ENCODE measurements at regions not wholly inside any gene's neighbourhood (a gene's known extent, or its start where the extent isn't known, plus 50 kb on each side); places are given as distances from the start of the nearest gene placed in this dataset.
A peak's percentile ranks its signal among the peaks of the same experiment; 100 is the strongest.

- 20% methylated on average over 1 of the region's 1 CpG for WGBS (ENCODE audit: low lambda C conversion rate)
- DNase-seq (ENCODE audit: low spot score) (no peak), FAIRE-seq (no peak), ATAC-seq (peak; percentile 36; the same call in 2 of the 3 replicates)
- no peaks in the 10 kb centered on the region for H3K4me1 ChIP-seq (ENCODE audit: insufficient read depth, low read length)
- no peaks in the 10 kb centered on the region for H3K27me3 ChIP-seq (ENCODE audit: control insufficient read depth in 1 of 2, insufficient read depth in 2 of 2, low read length in 2 of 2)
- intact Hi-C loops (cut with micrococcal nuclease; ENCODE audit: unreplicated experiment): no loop called here
- no peak overlapping the region for H3K4me3 ChIP-seq (replicated peaks in 1 of 3; ENCODE audit: insufficient read depth in 1 of 3, low read depth in 2 of 3, low read length in 3 of 3)
- ChIA-PET POLR2A (no interaction called here), CTCF (ENCODE audit: low intra/inter-chr PET ratio, low total read pairs) (no interaction called here)
- H3K36me3 ChIP-seq (replicated peaks in 1 of 2; ENCODE audit: control insufficient read depth in 1 of 2, insufficient read depth in 2 of 2, low read length in 2 of 2): no peaks in the 10 kb centered on the region
- H3K9ac ChIP-seq (ENCODE audit: insufficient read depth, low read depth, low read length): no peak overlapping the region
- H3K9me3 ChIP-seq (ENCODE audit: low read length): no peaks in the 10 kb centered on the region
- H4K20me1 ChIP-seq (ENCODE audit: insufficient read depth, low read length): no peaks in the 10 kb centered on the region
- no TSS peak for BruUV-seq (replicated peaks)
- in situ Hi-C loops (cut with HindIII; ENCODE audit: extremely low pct_ligation_motif_present, low pct_unique_long_range_greater_than_20kb): loop anchor here (25.0 kb wide), 1 partner anchor 1305 kb away; no protein-coding TSS in a partner anchor
- H3K4me2 ChIP-seq (ENCODE audit: low read depth, low read length): no peak overlapping the region
- H2AFZ ChIP-seq (ENCODE audit: low read length): no peak overlapping the region
- H3K27ac ChIP-seq (ENCODE audit: extremely low read length, insufficient read depth, low read length): no peak overlapping the region
- H3K79me2 ChIP-seq (ENCODE audit: insufficient read depth, low read length): no peaks in the 10 kb centered on the region
- TF ChIP-seq HOMEZ (CRISPR knock-in tag; IDR thresholded peaks at IDR 0.05; ENCODE audit: low read depth) (no peak), ZMYM2 (CRISPR knock-in tag; IDR thresholded peaks at IDR 0.05) (no peak), ZBTB21 (CRISPR knock-in tag; IDR thresholded peaks at IDR 0.05) (no peak), MED8 (CRISPR knock-in tag; IDR thresholded peaks at IDR 0.05; ENCODE audit: insufficient replicate concordance) (no peak), ZNF331 (CRISPR knock-in tag; IDR thresholded peaks at IDR 0.05) (no peak), DZIP1 (CRISPR knock-in tag; IDR thresholded peaks at IDR 0.05) (no peak), TRIM22 (IDR thresholded peaks at IDR 0.05) (no peak), NFE2 (CRISPR knock-in tag; IDR thresholded peaks at IDR 0.05) (no peak), ZNF883 (CRISPR knock-in tag; IDR thresholded peaks at IDR 0.05; ENCODE audit: not compliant biosample characterization) (no peak), BRCA1 (CRISPR knock-in tag; IDR thresholded peaks at IDR 0.05) (no peak), TMF1 (CRISPR knock-in tag; IDR thresholded peaks at IDR 0.05; ENCODE audit: low read depth) (no peak), HNRNPH1 (optimal IDR thresholded peaks at IDR 0.05; ENCODE audit: low read depth, low read length) (no peak)
- TF ChIP-seq, protein P1, sequence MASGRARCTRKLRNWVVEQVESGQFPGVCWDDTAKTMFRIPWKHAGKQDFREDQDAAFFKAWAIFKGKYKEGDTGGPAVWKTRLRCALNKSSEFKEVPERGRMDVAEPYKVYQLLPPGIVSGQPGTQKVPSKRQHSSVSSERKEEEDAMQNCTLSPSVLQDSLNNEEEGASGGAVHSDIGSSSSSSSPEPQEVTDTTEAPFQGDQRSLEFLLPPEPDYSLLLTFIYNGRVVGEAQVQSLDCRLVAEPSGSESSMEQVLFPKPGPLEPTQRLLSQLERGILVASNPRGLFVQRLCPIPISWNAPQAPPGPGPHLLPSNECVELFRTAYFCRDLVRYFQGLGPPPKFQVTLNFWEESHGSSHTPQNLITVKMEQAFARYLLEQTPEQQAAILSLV (CRISPR knock-in tag; IDR thresholded peaks at IDR 0.05; ENCODE audit: borderline replicate concordance): no peak
- TF ChIP-seq, protein P2, sequence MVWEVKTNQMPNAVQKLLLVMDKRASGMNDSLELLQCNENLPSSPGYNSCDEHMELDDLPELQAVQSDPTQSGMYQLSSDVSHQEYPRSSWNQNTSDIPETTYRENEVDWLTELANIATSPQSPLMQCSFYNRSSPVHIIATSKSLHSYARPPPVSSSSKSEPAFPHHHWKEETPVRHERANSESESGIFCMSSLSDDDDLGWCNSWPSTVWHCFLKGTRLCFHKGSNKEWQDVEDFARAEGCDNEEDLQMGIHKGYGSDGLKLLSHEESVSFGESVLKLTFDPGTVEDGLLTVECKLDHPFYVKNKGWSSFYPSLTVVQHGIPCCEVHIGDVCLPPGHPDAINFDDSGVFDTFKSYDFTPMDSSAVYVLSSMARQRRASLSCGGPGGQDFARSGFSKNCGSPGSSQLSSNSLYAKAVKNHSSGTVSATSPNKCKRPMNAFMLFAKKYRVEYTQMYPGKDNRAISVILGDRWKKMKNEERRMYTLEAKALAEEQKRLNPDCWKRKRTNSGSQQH (CRISPR knock-in tag; IDR thresholded peaks at IDR 0.05; ENCODE audit: low read depth): no peak
These were observed 137.9 kb upstream of the HDAC9 start for GRCh38 chr7:18357691-18358090.
